ES-I3 (cell line): ENCODE measurements at regions not wholly inside any gene's neighbourhood (a gene's known extent, or its start where the extent isn't known, plus 50 kb on each side); places are given as distances from the start of the nearest gene placed in this dataset.
"Not testable (repeated sequence)": the region's sequence is repeated elsewhere in the genome, so short reads cannot be mapped to it uniquely, and the experiment has no call there.

ENCODE experiments used
- H3K36me3 ChIP-seq: 2 replicates; pipeline ENCODE4 v1.6.1; 2013; ENCODE audit warnings: mild to moderate bottlenecking, low read length, control low read depth, moderate library complexity; ENCODE audit not compliant: insufficient read depth
- H3K4me1 ChIP-seq: 2 replicates; pipeline ENCODE4 v1.6.1; 2013; ENCODE audit warnings: mild to moderate bottlenecking, control low read depth, low read length; ENCODE audit not compliant: insufficient read depth
- H3K9ac ChIP-seq: 2 replicates; pipeline ENCODE4 v1.6.1; 2013; ENCODE audit warnings: low read depth, mild to moderate bottlenecking, low read length, moderate library complexity
- H3K9me3 ChIP-seq: 2 replicates; pipeline ENCODE4 v1.6.1; 2013; ENCODE audit warnings: mild to moderate bottlenecking, low read length, moderate library complexity; ENCODE audit not compliant: control insufficient read depth, insufficient read depth

- Histone ChIP-seq H3K9me3 (no peaks in the 10 kb centered on the region), H3K4me1 (no peaks in the 10 kb centered on the region), H3K9ac (no peak overlapping the region), H3K36me3 (no peaks in the 10 kb centered on the region)
These were observed 242.7 kb upstream of the ADRA1B start for GRCh38 chr5:159673538-159673937.

GRCh38 chr5:159678657-159679392 lies 237.5 kb upstream of the ADRA1B start:
- 0 out of 2 replicates have a peak, but pooled peaks cover 2% of the 10 kb centered on the region for H3K9me3 ChIP-seq
- H3K4me1 ChIP-seq: no peaks in the 10 kb centered on the region
- H3K36me3 ChIP-seq: no peaks in the 10 kb centered on the region
- H3K9ac ChIP-seq: no peak overlapping the region

GRCh38 chr5:159680095-159680494 lies 236.2 kb upstream of the ADRA1B start:
- Histone ChIP-seq H3K36me3 (no peaks in the 10 kb centered on the region), H3K9me3 (0 out of 2 replicates have a peak, but pooled peaks cover 2% of the 10 kb centered on the region), H3K4me1 (no peaks in the 10 kb centered on the region), H3K9ac (no peak overlapping the region)

DNA sequence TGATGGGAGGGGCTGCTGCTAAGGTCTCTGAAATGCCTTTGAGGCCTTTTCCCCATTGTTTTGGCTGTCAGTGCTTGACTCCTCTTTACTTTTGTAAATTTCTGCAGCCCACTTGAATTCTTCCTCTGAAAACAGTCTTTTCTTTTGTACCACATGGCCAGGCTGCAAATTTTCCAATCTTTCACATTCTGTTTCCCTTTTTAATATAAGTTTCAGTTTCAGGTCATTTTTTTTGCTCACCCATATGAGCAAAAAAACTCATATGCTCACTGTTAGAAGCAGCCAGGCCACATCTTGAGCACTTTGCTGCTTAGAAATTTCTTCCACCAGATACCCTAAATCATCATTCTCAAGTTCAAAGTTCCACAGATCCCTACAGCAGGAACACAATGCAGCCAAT lies 234.6 kb upstream of the ADRA1B start:
- 0 out of 2 replicates have a peak, but pooled peaks cover 2% of the 10 kb centered on the region for H3K9me3 ChIP-seq
- no peaks in the 10 kb centered on the region for H3K4me1 ChIP-seq
- no peak overlapping the region for H3K9ac ChIP-seq
- no peaks in the 10 kb centered on the region for H3K36me3 ChIP-seq

DNA sequence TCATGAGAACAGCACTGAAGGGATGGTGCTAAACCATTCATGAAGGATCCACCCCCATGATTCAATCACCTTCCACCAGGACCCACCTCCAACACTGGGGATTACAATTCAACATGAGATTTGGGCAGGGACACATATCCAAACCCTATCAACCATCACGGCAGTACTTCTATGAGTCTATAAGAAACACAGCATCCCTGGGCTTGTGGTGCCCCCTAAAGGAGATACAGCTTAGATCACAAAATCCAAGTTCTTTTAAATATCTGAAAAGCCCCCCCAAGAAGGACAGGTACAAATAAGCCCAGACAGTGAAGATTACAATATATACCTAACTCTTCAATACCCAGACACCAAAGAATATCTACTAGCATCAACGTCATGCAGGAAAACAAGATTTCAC lies 233.7 kb upstream of the ADRA1B start:
- Histone ChIP-seq H3K4me1 (no peaks in the 10 kb centered on the region), H3K36me3 (no peaks in the 10 kb centered on the region), H3K9ac (no peak overlapping the region), H3K9me3 (0 out of 2 replicates have a peak, but pooled peaks cover 2% of the 10 kb centered on the region)

- not testable (repeated sequence) for H3K9ac ChIP-seq, H3K9me3 ChIP-seq, H3K4me1 ChIP-seq, H3K36me3 ChIP-seq
These were observed 228.4 kb upstream of the ADRA1B start for GRCh38 chr5:159687892-159688291.

DNA sequence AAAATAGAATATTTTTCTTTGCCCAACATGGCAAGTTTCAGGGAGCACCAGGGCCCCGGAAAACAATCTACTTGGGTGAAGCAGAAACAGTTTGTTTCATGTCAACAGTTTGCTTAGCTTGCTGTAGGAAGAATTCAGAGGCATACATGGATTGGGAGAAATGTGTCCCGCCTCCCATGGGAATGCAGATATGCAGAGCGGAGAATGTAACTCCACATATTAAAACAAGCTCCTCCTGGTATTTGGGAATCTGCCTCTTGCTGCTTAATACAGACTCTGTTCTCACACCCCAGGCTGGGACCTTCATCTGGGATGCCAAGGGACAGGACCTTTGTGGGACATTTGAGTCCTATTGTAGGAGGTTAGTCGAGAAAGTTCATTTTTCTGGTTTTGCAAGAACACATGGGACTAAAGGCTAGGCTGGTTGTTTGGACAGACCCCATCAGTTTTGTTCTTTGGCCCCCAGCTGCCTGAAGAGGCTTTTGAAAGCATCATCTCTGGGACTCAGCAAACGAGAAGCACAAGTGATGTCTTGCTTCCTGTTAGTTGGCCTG lies 220.5 kb upstream of the ADRA1B start:
- Histone ChIP-seq H3K9ac (no peak overlapping the region), H3K36me3 (no peaks in the 10 kb centered on the region), H3K9me3 (no peaks in the 10 kb centered on the region), H3K4me1 (0 out of 2 replicates have a peak, but pooled peaks cover 4% of the 10 kb centered on the region)

- no peak overlapping the region for H3K9ac ChIP-seq
- H3K9me3 ChIP-seq: no peaks in the 10 kb centered on the region
- H3K36me3 ChIP-seq: no peaks in the 10 kb centered on the region
- 0 out of 2 replicates have a peak, but pooled peaks cover 4% of the 10 kb centered on the region for H3K4me1 ChIP-seq
These were observed 218.8 kb upstream of the ADRA1B start for GRCh38 chr5:159697530-159697929.

- Histone ChIP-seq H3K9ac (no peak overlapping the region), H3K36me3 (no peaks in the 10 kb centered on the region), H3K9me3 (no peaks in the 10 kb centered on the region), H3K4me1 (0 out of 2 replicates have a peak, but pooled peaks cover 4% of the 10 kb centered on the region)
These were observed 218.0 kb upstream of the ADRA1B start for GRCh38 chr5:159698322-159698721.

DNA sequence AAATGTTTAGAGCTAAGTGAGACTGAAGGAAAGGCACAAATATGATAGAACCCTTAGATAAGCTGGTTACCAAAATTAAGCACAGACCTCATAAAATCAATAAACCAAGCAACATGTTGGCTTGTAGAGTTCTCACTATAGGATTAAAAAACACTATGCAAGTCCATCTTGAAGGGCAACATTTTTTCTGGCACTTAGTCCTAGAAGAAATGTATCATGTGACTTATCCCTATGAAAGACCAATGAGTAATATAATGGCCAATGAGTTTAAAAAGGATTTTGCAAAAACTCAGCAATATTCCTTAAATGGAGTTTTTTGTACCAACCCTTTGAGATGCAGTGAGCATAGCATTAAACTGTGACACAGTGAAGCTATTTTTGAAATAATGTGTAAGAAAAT lies 216.3 kb upstream of the ADRA1B start:
- Histone ChIP-seq H3K9ac (no peak overlapping the region), H3K4me1 (0 out of 2 replicates have a peak, but pooled peaks cover 4% of the 10 kb centered on the region), H3K9me3 (no peaks in the 10 kb centered on the region), H3K36me3 (no peaks in the 10 kb centered on the region)

GRCh38 chr5:159702301-159702700 lies 214.0 kb upstream of the ADRA1B start:
- no peaks in the 10 kb centered on the region for H3K9me3 ChIP-seq
- no peaks in the 10 kb centered on the region for H3K4me1 ChIP-seq
- H3K36me3 ChIP-seq: no peaks in the 10 kb centered on the region
- no peak overlapping the region for H3K9ac ChIP-seq

GRCh38 chr5:159702826-159703225 lies 213.5 kb upstream of the ADRA1B start:
- H3K9me3 ChIP-seq: peaks cover 2% of the 10 kb centered on the region; the same call in 1 of the 2 replicates
- no peak overlapping the region for H3K9ac ChIP-seq
- H3K36me3 ChIP-seq: no peaks in the 10 kb centered on the region
- H3K4me1 ChIP-seq: no peaks in the 10 kb centered on the region

- Histone ChIP-seq H3K36me3 (no peaks in the 10 kb centered on the region), H3K9me3 (peaks cover 6% of the 10 kb centered on the region; the same call in 1 of the 2 replicates), H3K4me1 (no peaks in the 10 kb centered on the region), H3K9ac (no peak overlapping the region)
These were observed 212.1 kb upstream of the ADRA1B start for GRCh38 chr5:159704160-159704559.

DNA sequence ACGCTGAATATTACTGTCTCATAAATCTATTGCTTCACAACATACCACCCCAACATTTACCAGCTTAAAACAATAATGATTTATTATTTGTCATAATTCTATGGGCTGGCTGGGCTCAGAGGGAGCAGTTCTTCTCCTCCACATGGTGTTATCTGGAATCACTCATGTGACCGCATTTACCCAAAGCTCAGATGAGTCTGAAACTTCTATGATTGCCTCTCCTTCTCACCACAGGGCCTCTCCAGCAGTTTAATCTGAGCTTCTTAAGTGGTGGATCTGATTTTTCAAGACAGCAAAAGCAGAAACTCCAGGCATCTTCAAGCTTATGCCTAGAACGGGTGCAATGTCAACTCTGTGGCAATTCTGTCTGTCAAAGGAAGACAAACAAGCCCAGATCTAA lies 210.3 kb upstream of the ADRA1B start:
- H3K9ac ChIP-seq: no peak overlapping the region

DNA sequence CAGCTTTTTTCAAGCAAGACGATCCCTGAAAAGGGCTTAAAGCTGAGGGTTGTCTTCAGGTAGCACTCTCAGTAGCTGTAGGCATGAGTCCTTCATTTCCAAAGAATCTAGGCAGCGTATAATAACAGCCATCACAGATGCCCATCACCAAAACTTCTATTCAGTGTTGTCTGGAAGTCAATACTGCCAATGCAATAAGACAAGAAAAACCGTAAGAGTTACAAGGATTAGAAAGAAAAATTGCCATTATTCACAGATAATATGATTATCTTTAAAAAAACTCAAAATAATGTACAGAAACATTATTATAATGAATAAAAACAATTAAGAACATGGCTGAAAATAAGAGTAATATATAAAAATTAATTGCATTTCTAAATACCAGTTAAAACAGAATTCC lies 208.2 kb upstream of the ADRA1B start:
- H3K4me1 ChIP-seq: no peaks in the 10 kb centered on the region
- H3K36me3 ChIP-seq: no peaks in the 10 kb centered on the region
- no peak overlapping the region for H3K9ac ChIP-seq
- H3K9me3 ChIP-seq: peaks cover 6% of the 10 kb centered on the region; the same call in 1 of the 2 replicates

More for the DNA sequence above, 210.3 kb upstream of the ADRA1B start:
- H3K4me1 ChIP-seq: no peaks in the 10 kb centered on the region
- H3K9me3 ChIP-seq: peaks cover 6% of the 10 kb centered on the region; the same call in 1 of the 2 replicates
- no peaks in the 10 kb centered on the region for H3K36me3 ChIP-seq
